SK-N-SH (cell line): ENCODE measurements at regions not wholly inside any gene's neighbourhood (a gene's known extent, or its start where the extent isn't known, plus 50 kb on each side); places are given as distances from the start of the nearest gene placed in this dataset.

Experiments used
- CTCF ChIA-PET: fragments of 300-600, 350-600 bp; formaldehyde crosslinking; extraction: SDS; loops from one replicate; lab custom pipeline; 2021; lab: Yijun Ruan, JAX
- POLR2A ChIA-PET: fragments of 350-600 bp; sonication (Branson Sonifier 250); formaldehyde crosslinking; extraction: SDS; loops from one replicate; lab custom pipeline; 2020; ENCODE audit warnings: antibody characterized with exemption, inconsistent platforms; lab: Yijun Ruan, JAX
- DNase-seq: peaks from one replicate; pipeline ENCODE4 v3.0.0; 2012
- H2AFZ ChIP-seq: fragments of 200-600 bp; sonication (generic); 2 replicates; pipeline ENCODE4 v1.8.1; 2016; ENCODE audit warnings: antibody characterized with exemption, mild to moderate bottlenecking, low read depth
- H3F3A ChIP-seq: fragments of 200-600 bp; sonication (generic); replicated peaks from 2 replicates; pipeline ENCODE3; 2016; ENCODE audit warnings: antibody characterized with exemption, mild to moderate bottlenecking; ENCODE audit not compliant: insufficient read depth
- H3K27ac ChIP-seq, 2 experiments: fragments of 200-500 bp in 1 of 2; fragments of 200-600 bp in 1 of 2; sonication (Bioruptor generic) in 1 of 2; sonication (generic), shearing (Covaris generic) in 1 of 2; 2 replicates each; pipeline versions ENCODE4 v1.5.1 to v1.6.1; 2014 to 2016; ENCODE audit warnings: low read depth in 2 of 2, inconsistent platforms in 1 of 2, low read length in 1 of 2, mild to moderate bottlenecking in 1 of 2, mixed read lengths in 1 of 2
- H3K27me3 ChIP-seq: fragments of 200-600 bp; sonication (generic), shearing (Covaris generic); 2 replicates; pipeline ENCODE4 v1.6.1; 2016; ENCODE audit warnings: mixed run types; ENCODE audit not compliant: insufficient read depth
- H3K36me3 ChIP-seq, 2 experiments: fragments of 200-500 bp in 1 of 2; fragments of 200-600 bp in 1 of 2; sonication (Bioruptor generic) in 1 of 2; sonication (generic) in 1 of 2; replicated peaks in 1 of 2; 2 replicates each; pipeline versions ENCODE3 to v1.5.1; 2014 to 2016; ENCODE audit warnings: low read length in 1 of 2, mild to moderate bottlenecking in 1 of 2; ENCODE audit not compliant: insufficient read depth in 2 of 2, control insufficient read depth in 1 of 2
- H3K4me1 ChIP-seq, 2 experiments: fragments of 200-500 bp in 1 of 2; fragments of 200-600 bp in 1 of 2; sonication (Bioruptor generic) in 1 of 2; sonication (generic), shearing (Covaris generic) in 1 of 2; 2 replicates each; pipeline versions ENCODE4 v1.5.1 to v1.6.1; 2014 to 2016; ENCODE audit warnings: low read depth in 1 of 2, low read length in 1 of 2, mixed run types in 1 of 2; ENCODE audit not compliant: insufficient read depth in 2 of 2, control insufficient read depth in 1 of 2
- H3K4me2 ChIP-seq: fragments of 200-600 bp; sonication (generic), shearing (Covaris generic); 2 replicates; pipeline ENCODE4 v1.6.1; 2017; ENCODE audit warnings: mixed run types
- H3K4me3 ChIP-seq, 2 experiments: fragments of 200-500 bp in 1 of 2; fragments of 200-600 bp in 1 of 2; sonication (Bioruptor generic) in 1 of 2; sonication (generic), shearing (Covaris generic) in 1 of 2; 2 replicates each; pipeline versions ENCODE4 v1.5.1 to v1.8.1; 2014 to 2016; ENCODE audit warnings: low read depth in 2 of 2, inconsistent platforms in 1 of 2, low read length in 1 of 2, mild to moderate bottlenecking in 1 of 2, mixed read lengths in 1 of 2, moderate library complexity in 1 of 2
- H3K79me2 ChIP-seq: fragments of 200-600 bp; sonication (generic); 2 replicates; pipeline ENCODE4 v1.8.1; 2017; ENCODE audit warnings: mild to moderate bottlenecking; ENCODE audit not compliant: insufficient read depth
- H3K9ac ChIP-seq: fragments of 200-600 bp; sonication (generic); 2 replicates; pipeline ENCODE4 v1.6.1; 2017; ENCODE audit warnings: mixed run types
- H3K9me2 ChIP-seq: fragments of 200-600 bp; sonication (generic); 2 replicates; pipeline ENCODE4 v1.6.1; 2017; ENCODE audit warnings: mixed run types
- H3K9me3 ChIP-seq: fragments of 200-600 bp; sonication (generic); 2 replicates; pipeline ENCODE4 v1.6.1; 2017; ENCODE audit warnings: mixed run types, mild to moderate bottlenecking, moderate library complexity
- H4K20me1 ChIP-seq: fragments of 200-600 bp; sonication (generic); 2 replicates; pipeline ENCODE4 v1.6.1; 2017; ENCODE audit warnings: mild to moderate bottlenecking, mixed run types; ENCODE audit not compliant: insufficient read depth
- CHD2 ChIP-seq: fragments of 150-350 bp; IDR thresholded peaks from 2 replicates; pipeline ENCODE4 v1.6.1; 2018; ENCODE audit warnings: low read length; ENCODE audit not compliant: partially characterized antibody
- FOSL2 ChIP-seq: IDR thresholded peaks from 2 replicates; pipeline ENCODE4 v1.4.0; 2012; ENCODE audit warnings: low read depth, mild to moderate bottlenecking, moderate library complexity, borderline replicate concordance
- NRF1 ChIP-seq: IDR thresholded peaks from 2 replicates; pipeline ENCODE4 v1.6.1; 2012; ENCODE audit warnings: low read depth, mild to moderate bottlenecking, low read length
- POLR2AphosphoS5 ChIP-seq: IDR thresholded peaks from 2 replicates; pipeline ENCODE4 v1.6.1; 2012; ENCODE audit warnings: low read depth, low read length
- RAD21 ChIP-seq: IDR thresholded peaks from 2 replicates; pipeline ENCODE4 v1.6.1; 2012; ENCODE audit warnings: mild to moderate bottlenecking, low read length
- RXRA ChIP-seq: IDR thresholded peaks from 2 replicates; pipeline ENCODE4 v1.4.0; 2012; ENCODE audit warnings: low read depth, mild to moderate bottlenecking, borderline replicate concordance
- SIN3A ChIP-seq: IDR thresholded peaks from 2 replicates; pipeline ENCODE4 v1.6.1; 2012; ENCODE audit warnings: low read depth, mild to moderate bottlenecking, low read length, moderate library complexity, borderline replicate concordance
- SMC3 ChIP-seq: IDR thresholded peaks from 2 replicates; pipeline ENCODE4 v1.6.1; 2012; ENCODE audit warnings: low read depth, low read length, improper control_type of control experiment
- TEAD4 ChIP-seq: IDR thresholded peaks from 2 replicates; pipeline ENCODE4 v1.4.0; 2012; ENCODE audit warnings: mild to moderate bottlenecking, borderline replicate concordance; ENCODE audit not compliant: insufficient read depth
- YY1 ChIP-seq: IDR thresholded peaks from 2 replicates; pipeline ENCODE4 v1.4.0; 2012; ENCODE audit warnings: low read depth, mild to moderate bottlenecking
- WGBS: methylation state at CpG from one replicate; pipeline ENCODE4 v1.1.6; 2017; ENCODE audit warnings: low lambda C conversion rate; 5-methylcytosine and 5-hydroxymethylcytosine counted together
- TF ChIP-seq, protein P1 (sequence below): fragments of 200-600 bp; sonication (generic); IDR thresholded peaks from 2 replicates; pipeline ENCODE4 v1.6.1; 2017; ENCODE audit warnings: antibody characterized with exemption, mild to moderate bottlenecking, moderate library complexity
- TF ChIP-seq, protein P2 (sequence below): IDR thresholded peaks from 2 replicates; pipeline ENCODE4 v1.6.1; 2012; ENCODE audit warnings: mild to moderate bottlenecking, low read depth, low read length, moderate library complexity
- TF ChIP-seq, protein P3 (sequence below): IDR thresholded peaks from 2 replicates; pipeline ENCODE4; 2012
- TF ChIP-seq, protein P4 (sequence below): IDR thresholded peaks from 2 replicates; pipeline ENCODE4 v1.4.0; 2012; ENCODE audit warnings: low read depth
- TF ChIP-seq, protein P5 (sequence below): IDR thresholded peaks from 2 replicates; pipeline ENCODE4 v1.4.0; 2012; ENCODE audit warnings: low read depth, borderline replicate concordance
- TF ChIP-seq, protein P6 (sequence below): fragments of 150-350 bp; IDR thresholded peaks from 2 replicates; pipeline ENCODE4 v1.6.1; 2017; ENCODE audit warnings: antibody characterized with exemption, low read length, low read depth, borderline replicate concordance

DNA sequence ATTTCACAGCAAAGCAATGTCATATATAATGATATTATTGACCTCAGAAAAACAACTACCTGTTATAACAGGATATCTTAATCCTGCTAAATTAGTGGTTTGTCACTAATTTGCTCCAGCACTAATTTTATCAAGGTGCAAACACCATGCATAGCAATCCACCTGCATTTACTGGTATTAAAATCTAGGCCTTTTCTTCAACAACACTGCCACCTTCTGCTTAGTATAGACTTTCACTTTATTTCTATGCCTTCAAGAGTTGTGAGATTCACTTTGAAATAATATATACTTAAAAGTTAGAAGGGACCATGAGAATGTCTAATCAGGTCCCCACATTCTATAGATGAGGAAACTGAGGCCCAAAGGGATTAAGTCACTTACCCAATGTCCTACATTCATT lies 82.1 kb upstream of the IQCM start:
- no peaks in the 10 kb centered on the region for H3K79me2 ChIP-seq
- no peak overlapping the region for H2AFZ ChIP-seq
- H3F3A ChIP-seq, result no peaks in the 10 kb centered on the region
- no peak overlapping the region for H3K4me3 ChIP-seq
- no peaks in the 10 kb centered on the region for H4K20me1 ChIP-seq
- no peaks in the 10 kb centered on the region for H3K4me1 ChIP-seq
- no peak for DNase-seq
- ChIA-PET CTCF (interaction anchor here (0.5 to 1.3 kb wide), 8 partner anchors 10 to 1611 kb away, joined by 3 to 6 read pairs (median 4); no protein-coding TSS in a partner anchor), POLR2A (no interaction called here)
- H3K4me2 ChIP-seq, result no peak overlapping the region
- no peaks in the 10 kb centered on the region; the same call in 1 of the 2 replicates for H3K27me3 ChIP-seq
- H3K9me2 ChIP-seq, result no peaks in the 10 kb centered on the region
- no peak overlapping the region for H3K9ac ChIP-seq
- no peaks in the 10 kb centered on the region for H3K36me3 ChIP-seq
- TF ChIP-seq YY1 (no peak), RXRA (no peak), RAD21 (peak; percentile 71), SMC3 (peak; percentile 28), CHD2 (no peak)
- TF ChIP-seq, protein P1, sequence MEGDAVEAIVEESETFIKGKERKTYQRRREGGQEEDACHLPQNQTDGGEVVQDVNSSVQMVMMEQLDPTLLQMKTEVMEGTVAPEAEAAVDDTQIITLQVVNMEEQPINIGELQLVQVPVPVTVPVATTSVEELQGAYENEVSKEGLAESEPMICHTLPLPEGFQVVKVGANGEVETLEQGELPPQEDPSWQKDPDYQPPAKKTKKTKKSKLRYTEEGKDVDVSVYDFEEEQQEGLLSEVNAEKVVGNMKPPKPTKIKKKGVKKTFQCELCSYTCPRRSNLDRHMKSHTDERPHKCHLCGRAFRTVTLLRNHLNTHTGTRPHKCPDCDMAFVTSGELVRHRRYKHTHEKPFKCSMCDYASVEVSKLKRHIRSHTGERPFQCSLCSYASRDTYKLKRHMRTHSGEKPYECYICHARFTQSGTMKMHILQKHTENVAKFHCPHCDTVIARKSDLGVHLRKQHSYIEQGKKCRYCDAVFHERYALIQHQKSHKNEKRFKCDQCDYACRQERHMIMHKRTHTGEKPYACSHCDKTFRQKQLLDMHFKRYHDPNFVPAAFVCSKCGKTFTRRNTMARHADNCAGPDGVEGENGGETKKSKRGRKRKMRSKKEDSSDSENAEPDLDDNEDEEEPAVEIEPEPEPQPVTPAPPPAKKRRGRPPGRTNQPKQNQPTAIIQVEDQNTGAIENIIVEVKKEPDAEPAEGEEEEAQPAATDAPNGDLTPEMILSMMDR, result peak; percentile 64
- TF ChIP-seq, protein P2, sequence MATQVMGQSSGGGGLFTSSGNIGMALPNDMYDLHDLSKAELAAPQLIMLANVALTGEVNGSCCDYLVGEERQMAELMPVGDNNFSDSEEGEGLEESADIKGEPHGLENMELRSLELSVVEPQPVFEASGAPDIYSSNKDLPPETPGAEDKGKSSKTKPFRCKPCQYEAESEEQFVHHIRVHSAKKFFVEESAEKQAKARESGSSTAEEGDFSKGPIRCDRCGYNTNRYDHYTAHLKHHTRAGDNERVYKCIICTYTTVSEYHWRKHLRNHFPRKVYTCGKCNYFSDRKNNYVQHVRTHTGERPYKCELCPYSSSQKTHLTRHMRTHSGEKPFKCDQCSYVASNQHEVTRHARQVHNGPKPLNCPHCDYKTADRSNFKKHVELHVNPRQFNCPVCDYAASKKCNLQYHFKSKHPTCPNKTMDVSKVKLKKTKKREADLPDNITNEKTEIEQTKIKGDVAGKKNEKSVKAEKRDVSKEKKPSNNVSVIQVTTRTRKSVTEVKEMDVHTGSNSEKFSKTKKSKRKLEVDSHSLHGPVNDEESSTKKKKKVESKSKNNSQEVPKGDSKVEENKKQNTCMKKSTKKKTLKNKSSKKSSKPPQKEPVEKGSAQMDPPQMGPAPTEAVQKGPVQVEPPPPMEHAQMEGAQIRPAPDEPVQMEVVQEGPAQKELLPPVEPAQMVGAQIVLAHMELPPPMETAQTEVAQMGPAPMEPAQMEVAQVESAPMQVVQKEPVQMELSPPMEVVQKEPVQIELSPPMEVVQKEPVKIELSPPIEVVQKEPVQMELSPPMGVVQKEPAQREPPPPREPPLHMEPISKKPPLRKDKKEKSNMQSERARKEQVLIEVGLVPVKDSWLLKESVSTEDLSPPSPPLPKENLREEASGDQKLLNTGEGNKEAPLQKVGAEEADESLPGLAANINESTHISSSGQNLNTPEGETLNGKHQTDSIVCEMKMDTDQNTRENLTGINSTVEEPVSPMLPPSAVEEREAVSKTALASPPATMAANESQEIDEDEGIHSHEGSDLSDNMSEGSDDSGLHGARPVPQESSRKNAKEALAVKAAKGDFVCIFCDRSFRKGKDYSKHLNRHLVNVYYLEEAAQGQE, result no peak
- TF ChIP-seq, protein P3, sequence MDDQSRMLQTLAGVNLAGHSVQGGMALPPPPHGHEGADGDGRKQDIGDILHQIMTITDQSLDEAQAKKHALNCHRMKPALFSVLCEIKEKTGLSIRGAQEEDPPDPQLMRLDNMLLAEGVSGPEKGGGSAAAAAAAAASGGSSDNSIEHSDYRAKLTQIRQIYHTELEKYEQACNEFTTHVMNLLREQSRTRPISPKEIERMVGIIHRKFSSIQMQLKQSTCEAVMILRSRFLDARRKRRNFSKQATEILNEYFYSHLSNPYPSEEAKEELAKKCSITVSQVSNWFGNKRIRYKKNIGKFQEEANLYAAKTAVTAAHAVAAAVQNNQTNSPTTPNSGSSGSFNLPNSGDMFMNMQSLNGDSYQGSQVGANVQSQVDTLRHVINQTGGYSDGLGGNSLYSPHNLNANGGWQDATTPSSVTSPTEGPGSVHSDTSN, result no peak
- TF ChIP-seq, all 33 proteins: peak for 3
- Histone ChIP-seq H3K27ac (no peak overlapping the region), H3K9me3 (no peaks in the 10 kb centered on the region)

DNA sequence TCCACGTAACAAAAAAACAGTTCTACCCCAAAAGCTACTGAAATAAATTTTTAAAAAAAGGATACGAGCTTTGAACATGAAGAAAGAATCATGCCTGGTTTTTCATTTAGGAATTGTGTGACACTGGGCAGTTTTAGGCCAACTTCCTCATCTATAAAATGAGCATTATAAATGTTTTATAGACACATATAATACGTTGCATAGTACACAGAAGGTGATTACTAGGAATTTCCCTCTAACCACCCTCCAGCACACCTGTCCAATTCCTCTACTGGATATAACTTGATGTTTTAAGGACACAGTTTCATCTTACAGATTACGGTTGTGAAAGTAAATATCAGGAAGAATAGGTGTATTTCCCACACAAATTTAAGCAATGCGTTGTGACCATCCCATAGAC lies 85.5 kb upstream of the IQCM start:
- Histone ChIP-seq H2AFZ (no peak overlapping the region), H3K36me3 (no peaks in the 10 kb centered on the region), H3K27me3 (no peaks in the 10 kb centered on the region), H3K9me3 (no peaks in the 10 kb centered on the region), H3K9ac (no peak overlapping the region), H3K27ac (no peak overlapping the region), H3K4me1 (no peaks in the 10 kb centered on the region; a peak in 1 of 4 replicates), H3K9me2 (no peaks in the 10 kb centered on the region), H3K4me2 (no peak overlapping the region), H3K4me3 (no peak overlapping the region), H3K79me2 (no peaks in the 10 kb centered on the region), H3F3A (no peaks in the 10 kb centered on the region), H4K20me1 (no peaks in the 10 kb centered on the region)
- DNase-seq, result no peak
- ChIA-PET CTCF (interaction anchor here (1.0 kb wide), 1 partner anchor 342 kb away, joined by 3 read pairs; no protein-coding TSS in a partner anchor), POLR2A (no interaction called here)
- no peak for TF ChIP-seq NRF1
- TF ChIP-seq RXRA, result no peak
- TF ChIP-seq, protein P4, sequence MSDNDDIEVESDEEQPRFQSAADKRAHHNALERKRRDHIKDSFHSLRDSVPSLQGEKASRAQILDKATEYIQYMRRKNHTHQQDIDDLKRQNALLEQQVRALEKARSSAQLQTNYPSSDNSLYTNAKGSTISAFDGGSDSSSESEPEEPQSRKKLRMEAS, result no peak
- no peak for TF ChIP-seq FOSL2
- no peak for TF ChIP-seq POLR2AphosphoS5
- TF ChIP-seq, protein P5, sequence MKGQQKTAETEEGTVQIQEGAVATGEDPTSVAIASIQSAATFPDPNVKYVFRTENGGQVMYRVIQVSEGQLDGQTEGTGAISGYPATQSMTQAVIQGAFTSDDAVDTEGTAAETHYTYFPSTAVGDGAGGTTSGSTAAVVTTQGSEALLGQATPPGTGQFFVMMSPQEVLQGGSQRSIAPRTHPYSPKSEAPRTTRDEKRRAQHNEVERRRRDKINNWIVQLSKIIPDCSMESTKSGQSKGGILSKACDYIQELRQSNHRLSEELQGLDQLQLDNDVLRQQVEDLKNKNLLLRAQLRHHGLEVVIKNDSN, result no peak
- TF ChIP-seq, protein P6, sequence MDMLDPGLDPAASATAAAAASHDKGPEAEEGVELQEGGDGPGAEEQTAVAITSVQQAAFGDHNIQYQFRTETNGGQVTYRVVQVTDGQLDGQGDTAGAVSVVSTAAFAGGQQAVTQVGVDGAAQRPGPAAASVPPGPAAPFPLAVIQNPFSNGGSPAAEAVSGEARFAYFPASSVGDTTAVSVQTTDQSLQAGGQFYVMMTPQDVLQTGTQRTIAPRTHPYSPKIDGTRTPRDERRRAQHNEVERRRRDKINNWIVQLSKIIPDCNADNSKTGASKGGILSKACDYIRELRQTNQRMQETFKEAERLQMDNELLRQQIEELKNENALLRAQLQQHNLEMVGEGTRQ, result no peak
- no peak for TF ChIP-seq SIN3A
- TF ChIP-seq SMC3, result no peak
- no peak for TF ChIP-seq TEAD4
- WGBS, result 34% methylated on average over 5 of the region's 5 CpGs
